Upper lobe of left lung (tissue), 4 donors: ENCODE measurements at regions not wholly inside any gene's neighbourhood (a gene's known extent, or its start where the extent isn't known, plus 50 kb on each side); places are given as distances from the start of the nearest gene placed in this dataset.

Source experiments
- CTCF ChIP-seq, 6 experiments: fragments of 450-650 bp in 4 of 6; fragments of 200-600 bp in 2 of 6; sonication (generic) in 2 of 6; IDR thresholded peaks; one replicate each; pipeline ENCODE4 v1.5.1; 2016 to 2019; ENCODE audit warnings: antibody characterized with exemption in 6 of 6
- POLR2AphosphoS5 ChIP-seq, 2 donors: sonication (generic); formaldehyde crosslinking; IDR thresholded peaks; one replicate each; pipeline ENCODE4 v1.5.1; 2017; ENCODE audit warnings: antibody characterized with exemption in 2 of 2

GRCh38 chr1:17986156-17986555, 121.4 kb upstream of the IGSF21 start:
- TF ChIP-seq CTCF (IDR thresholded peaks at IDR 0.05) = no peak
- no peak for TF ChIP-seq POLR2AphosphoS5 (IDR thresholded peaks at IDR 0.05)
